ENCODE measurements at regions not wholly inside any gene's neighbourhood (a gene's known extent, or its start where the extent isn't known, plus 50 kb on each side); places are given as distances from the start of the nearest gene placed in this dataset.

- Histone ChIP-seq H3K9me2 (replicated peaks; ENCODE audit: control insufficient read depth, low read length) (no peaks in the 10 kb centered on the region), H3K27ac (ENCODE audit: low read depth, low read length) (no peak overlapping the region), H3K27me3 (ENCODE audit: control insufficient read depth, low read length) (no peaks in the 10 kb centered on the region), H3F3A (ENCODE audit: control insufficient read depth, insufficient read depth) (no peaks in the 10 kb centered on the region), H3K36me3 (ENCODE audit: control insufficient read depth, low read length) (no peaks in the 10 kb centered on the region), H4K20me1 (ENCODE audit: control insufficient read depth, insufficient read depth, low read depth, low read length) (no peaks in the 10 kb centered on the region), H3K4me3 (ENCODE audit: low read length) (no peak overlapping the region), H3K9me3 (ENCODE audit: control insufficient read depth, insufficient read depth, low read length) (no peaks in the 10 kb centered on the region), H3K4me2 (ENCODE audit: low read length) (no peak overlapping the region), H3K4me1 (ENCODE audit: control insufficient read depth, low read length) (no peaks in the 10 kb centered on the region), H3K79me2 (ENCODE audit: control insufficient read depth, low read length) (no peaks in the 10 kb centered on the region)
- TF ChIP-seq CTCF (IDR thresholded peaks at IDR 0.05; ENCODE audit: low read depth, low read length, poor library complexity, severe bottlenecking) (no peak), EZH2phosphoT487 (IDR thresholded peaks at IDR 0.05; ENCODE audit: borderline replicate concordance, low read length) (no peak)
Observed at GRCh38 chr10:55397777-55398496, 596.9 kb upstream of the PCDH15 start.

- no peak overlapping the region for H3K4me3 ChIP-seq (ENCODE audit: low read length)
- no peaks in the 10 kb centered on the region for H3F3A ChIP-seq (ENCODE audit: control insufficient read depth, insufficient read depth)
- no peak overlapping the region for H3K27ac ChIP-seq (ENCODE audit: low read depth, low read length)
- no peaks in the 10 kb centered on the region for H3K36me3 ChIP-seq (ENCODE audit: control insufficient read depth, low read length)
- no peaks in the 10 kb centered on the region for H3K27me3 ChIP-seq (ENCODE audit: control insufficient read depth, low read length)
- TF ChIP-seq EZH2phosphoT487 (IDR thresholded peaks at IDR 0.05; ENCODE audit: borderline replicate concordance, low read length): no peak
- no peak for TF ChIP-seq CTCF (IDR thresholded peaks at IDR 0.05; ENCODE audit: low read depth, low read length, poor library complexity, severe bottlenecking)
- no peaks in the 10 kb centered on the region for H3K9me2 ChIP-seq (replicated peaks; ENCODE audit: control insufficient read depth, low read length)
- H3K79me2 ChIP-seq (ENCODE audit: control insufficient read depth, low read length): no peaks in the 10 kb centered on the region
- no peaks in the 10 kb centered on the region for H4K20me1 ChIP-seq (ENCODE audit: control insufficient read depth, insufficient read depth, low read depth, low read length)
- H3K4me2 ChIP-seq (ENCODE audit: low read length): no peak overlapping the region
- H3K9me3 ChIP-seq (ENCODE audit: control insufficient read depth, insufficient read depth, low read length): no peaks in the 10 kb centered on the region
- no peaks in the 10 kb centered on the region for H3K4me1 ChIP-seq (ENCODE audit: control insufficient read depth, low read length)
Observed at GRCh38 chr10:55378196-55378595, 577.2 kb upstream of the PCDH15 start.

GRCh38 chr10:55374917-55375316 is 573.9 kb upstream of the PCDH15 start:
- TF ChIP-seq CTCF (IDR thresholded peaks at IDR 0.05; ENCODE audit: low read depth, low read length, poor library complexity, severe bottlenecking) (no peak), EZH2phosphoT487 (IDR thresholded peaks at IDR 0.05; ENCODE audit: borderline replicate concordance, low read length) (no peak)
- no peak overlapping the region for H3K27ac ChIP-seq (ENCODE audit: low read depth, low read length)
- H3K4me1 ChIP-seq (ENCODE audit: control insufficient read depth, low read length): no peaks in the 10 kb centered on the region
- H3K79me2 ChIP-seq (ENCODE audit: control insufficient read depth, low read length): no peaks in the 10 kb centered on the region
- no peak overlapping the region for H3K4me3 ChIP-seq (ENCODE audit: low read length)
- no peaks in the 10 kb centered on the region for H3F3A ChIP-seq (ENCODE audit: control insufficient read depth, insufficient read depth)
- no peaks in the 10 kb centered on the region for H4K20me1 ChIP-seq (ENCODE audit: control insufficient read depth, insufficient read depth, low read depth, low read length)
- no peaks in the 10 kb centered on the region for H3K27me3 ChIP-seq (ENCODE audit: control insufficient read depth, low read length)
- no peaks in the 10 kb centered on the region for H3K9me3 ChIP-seq (ENCODE audit: control insufficient read depth, insufficient read depth, low read length)
- no peak overlapping the region for H3K4me2 ChIP-seq (ENCODE audit: low read length)
- H3K9me2 ChIP-seq (replicated peaks; ENCODE audit: control insufficient read depth, low read length): no peaks in the 10 kb centered on the region
- H3K36me3 ChIP-seq (ENCODE audit: control insufficient read depth, low read length): no peaks in the 10 kb centered on the region

All from DOHH2 (cell line).